Sigmoid colon (tissue), 6 donors: ENCODE measurements at regions not wholly inside any gene's neighbourhood (a gene's known extent, or its start where the extent isn't known, plus 50 kb on each side); places are given as distances from the start of the nearest gene placed in this dataset.

Experiments
- DNase-seq: peaks from one replicate; pipeline ENCODE4 v3.0.0-alpha.2; 2019
- H3K27ac ChIP-seq, 4 donors: fragments of 200-600 bp; sonication (generic); one replicate each; pipeline ENCODE4 v1.5.1; 2016 to 2019; ENCODE audit warnings: mild to moderate bottlenecking in 1 of 4
- H3K27me3 ChIP-seq, 3 donors: fragments of 200-600 bp; sonication (generic); one replicate each; pipeline ENCODE4 v1.5.1; 2019; ENCODE audit warnings: mild to moderate bottlenecking in 1 of 3
- H3K36me3 ChIP-seq, 4 donors: fragments of 200-600 bp; sonication (generic); one replicate each; pipeline ENCODE4 v1.5.1; 2016 to 2019
- H3K4me1 ChIP-seq, 4 donors: fragments of 200-600 bp; sonication (generic); one replicate each; pipeline ENCODE4 v1.5.1; 2017 to 2019
- H3K4me3 ChIP-seq, 4 donors: fragments of 200-600 bp; sonication (generic); one replicate each; pipeline ENCODE4 v1.5.1; 2017 to 2019; ENCODE audit warnings: mild to moderate bottlenecking in 2 of 4, moderate library complexity in 1 of 4
- H3K9me3 ChIP-seq, 4 donors: fragments of 200-600 bp in 3 of 4; sonication (generic) in 3 of 4; one replicate each; pipeline versions ENCODE4 v1.5.1 to v1.6.1; 2013 to 2019
- EP300 ChIP-seq, 4 donors: sonication (generic); formaldehyde crosslinking; IDR thresholded peaks; one replicate each; pipeline ENCODE4 v1.6.1; 2017; ENCODE audit warnings: antibody characterized with exemption in 4 of 4
- POLR2A ChIP-seq, 2 donors: fragments of 450-650 bp; IDR thresholded peaks; one replicate each; pipeline ENCODE4 v1.6.1; 2016; ENCODE audit warnings: antibody characterized with exemption in 2 of 2, mild to moderate bottlenecking in 2 of 2, moderate library complexity in 2 of 2
- POLR2AphosphoS5 ChIP-seq, 4 donors: sonication (generic); formaldehyde crosslinking; IDR thresholded peaks; one replicate each; pipeline ENCODE4 v1.6.1; 2017; ENCODE audit warnings: antibody characterized with exemption in 4 of 4
- WGBS, 2 donors: extraction: QIAGEN DNeasy Blood & Tissue Kit; methylation state at CpG; one replicate each; pipeline ENCODE4 v1.1.7; 2013; 5-methylcytosine and 5-hydroxymethylcytosine counted together
- intact Hi-C: fragments of 100-400 bp; cut with DNase I; formaldehyde crosslinking; loops from one replicate; pipeline ENCODE4 v1.15.1; 2023
- TF ChIP-seq, protein P1 (sequence below), 4 experiments: fragments of 450-650 bp in 3 of 4; fragments of 200-600 bp in 1 of 4; IDR thresholded peaks; one replicate each; pipeline ENCODE4 v1.5.1; 2016 to 2019; ENCODE audit warnings: antibody characterized with exemption in 4 of 4, mild to moderate bottlenecking in 3 of 4, moderate library complexity in 2 of 4
- donor health status: healthy with polysubstance abuse.
- donor health status: healthy.

DNA sequence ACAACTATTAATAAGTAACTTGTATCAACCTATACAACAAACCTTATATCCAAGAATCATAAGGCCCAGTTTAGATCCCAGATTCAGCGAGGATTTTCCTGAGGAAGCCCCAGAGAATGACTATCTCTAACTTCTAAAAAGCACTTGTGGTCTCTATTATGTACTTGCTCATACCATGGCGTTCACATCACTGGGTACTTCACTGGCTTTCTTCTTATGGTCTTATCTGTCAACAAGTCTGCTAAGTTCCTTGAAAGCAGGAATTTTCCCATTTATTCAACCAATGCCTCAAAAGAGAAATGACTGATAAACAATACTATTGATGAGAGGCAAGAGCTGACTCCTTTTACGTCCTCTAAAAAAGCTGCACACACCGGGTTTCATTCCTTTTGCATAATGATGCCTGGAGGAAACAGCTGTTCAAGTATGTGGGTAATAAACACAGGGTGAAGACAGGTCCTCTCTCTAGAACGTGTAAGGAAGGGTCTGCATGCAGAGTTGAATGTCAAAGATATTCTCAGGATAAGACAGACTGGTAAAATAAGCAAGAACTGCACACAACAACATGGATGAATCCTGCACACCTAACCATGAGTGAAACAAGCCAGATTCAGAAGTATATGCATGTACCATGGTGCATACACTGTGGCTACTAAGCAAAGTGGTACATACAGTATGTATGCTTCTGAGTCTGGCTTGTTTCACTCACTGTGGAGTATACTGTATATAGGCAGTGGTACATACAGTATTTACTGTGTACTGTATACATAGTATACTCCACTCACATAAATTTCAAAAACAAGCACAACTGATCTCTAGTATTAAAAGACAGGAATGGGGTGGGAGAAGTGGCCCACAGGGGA is 408.7 kb downstream of the SHQ1 start:
- peaks cover 0 to 63% (median 49%) of the 10 kb centered on the region in 4 donors for H3K4me1 ChIP-seq
- TF ChIP-seq, protein P1, sequence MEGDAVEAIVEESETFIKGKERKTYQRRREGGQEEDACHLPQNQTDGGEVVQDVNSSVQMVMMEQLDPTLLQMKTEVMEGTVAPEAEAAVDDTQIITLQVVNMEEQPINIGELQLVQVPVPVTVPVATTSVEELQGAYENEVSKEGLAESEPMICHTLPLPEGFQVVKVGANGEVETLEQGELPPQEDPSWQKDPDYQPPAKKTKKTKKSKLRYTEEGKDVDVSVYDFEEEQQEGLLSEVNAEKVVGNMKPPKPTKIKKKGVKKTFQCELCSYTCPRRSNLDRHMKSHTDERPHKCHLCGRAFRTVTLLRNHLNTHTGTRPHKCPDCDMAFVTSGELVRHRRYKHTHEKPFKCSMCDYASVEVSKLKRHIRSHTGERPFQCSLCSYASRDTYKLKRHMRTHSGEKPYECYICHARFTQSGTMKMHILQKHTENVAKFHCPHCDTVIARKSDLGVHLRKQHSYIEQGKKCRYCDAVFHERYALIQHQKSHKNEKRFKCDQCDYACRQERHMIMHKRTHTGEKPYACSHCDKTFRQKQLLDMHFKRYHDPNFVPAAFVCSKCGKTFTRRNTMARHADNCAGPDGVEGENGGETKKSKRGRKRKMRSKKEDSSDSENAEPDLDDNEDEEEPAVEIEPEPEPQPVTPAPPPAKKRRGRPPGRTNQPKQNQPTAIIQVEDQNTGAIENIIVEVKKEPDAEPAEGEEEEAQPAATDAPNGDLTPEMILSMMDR (IDR thresholded peaks at IDR 0.05) = no peak
- TF ChIP-seq POLR2AphosphoS5 (IDR thresholded peaks at IDR 0.05) (no peak), POLR2A (IDR thresholded peaks at IDR 0.05) (no peak)
- no peak overlapping the region for H3K27ac ChIP-seq
- H3K9me3 ChIP-seq = no peaks in the 10 kb centered on the region
- 46 to 49% methylated on average over 5 of the region's 5 CpGs for WGBS, 2 donors
- intact Hi-C loops = loop anchor here (10.0 kb wide), 2 partner anchors 165 to 395 kb away; no protein-coding TSS in a partner anchor
- no peaks in the 10 kb centered on the region for H3K36me3 ChIP-seq
- no peaks in the 10 kb centered on the region for H3K27me3 ChIP-seq
- no peak for DNase-seq
- no peak overlapping the region for H3K4me3 ChIP-seq

DNA sequence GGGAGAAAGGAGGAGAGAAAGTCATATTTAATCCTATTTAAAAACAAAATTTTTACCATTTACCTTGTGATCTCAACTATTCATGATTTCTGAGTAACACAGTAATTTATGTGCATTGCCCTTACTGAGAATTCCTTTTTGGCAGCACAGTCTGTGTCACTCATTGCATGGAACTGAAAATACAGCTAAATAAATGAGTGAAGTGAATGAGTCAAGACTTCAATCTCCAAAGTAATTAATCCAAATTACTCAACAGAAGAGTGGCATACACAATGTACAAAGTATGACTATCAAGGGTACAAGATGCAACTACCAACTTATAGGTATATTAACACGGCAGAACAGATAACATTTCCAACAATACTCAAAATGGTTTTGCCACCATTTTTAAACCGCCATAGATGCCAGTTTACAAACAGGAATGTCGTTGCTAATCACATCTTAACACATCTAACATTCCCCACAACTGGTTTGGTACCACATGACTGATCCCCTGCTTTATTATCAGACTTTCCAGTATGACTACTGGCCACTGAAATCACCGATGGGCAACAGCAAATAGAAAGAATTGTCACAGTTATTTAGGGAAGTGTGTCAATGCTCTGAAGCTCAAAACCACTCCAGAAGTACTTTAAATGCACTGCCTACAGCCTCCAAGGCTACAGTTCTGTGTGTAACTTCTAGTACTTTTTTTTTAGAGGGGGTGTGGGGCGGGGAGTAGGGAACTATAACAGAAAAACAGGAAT is 410.4 kb downstream of the SHQ1 start:
- H3K9me3 ChIP-seq = no peaks in the 10 kb centered on the region
- no peak overlapping the region for H3K27ac ChIP-seq
- no peak for DNase-seq
- 83 to 87% methylated on average over 5 of the region's 5 CpGs for WGBS, 2 donors
- no peaks in the 10 kb centered on the region for H3K36me3 ChIP-seq
- H3K4me3 ChIP-seq = no peak overlapping the region
- no peak for TF ChIP-seq POLR2A (IDR thresholded peaks at IDR 0.05)
- TF ChIP-seq POLR2AphosphoS5 (IDR thresholded peaks at IDR 0.05) = no peak
- no peak for TF ChIP-seq EP300 (IDR thresholded peaks at IDR 0.05)
- TF ChIP-seq, protein P1 (IDR thresholded peaks at IDR 0.05) = no peak
- intact Hi-C loops = no loop called here
- H3K4me1 ChIP-seq = peaks cover 0 to 55% (median 42%) of the 10 kb centered on the region in 4 donors
- no peaks in the 10 kb centered on the region for H3K27me3 ChIP-seq

DNA sequence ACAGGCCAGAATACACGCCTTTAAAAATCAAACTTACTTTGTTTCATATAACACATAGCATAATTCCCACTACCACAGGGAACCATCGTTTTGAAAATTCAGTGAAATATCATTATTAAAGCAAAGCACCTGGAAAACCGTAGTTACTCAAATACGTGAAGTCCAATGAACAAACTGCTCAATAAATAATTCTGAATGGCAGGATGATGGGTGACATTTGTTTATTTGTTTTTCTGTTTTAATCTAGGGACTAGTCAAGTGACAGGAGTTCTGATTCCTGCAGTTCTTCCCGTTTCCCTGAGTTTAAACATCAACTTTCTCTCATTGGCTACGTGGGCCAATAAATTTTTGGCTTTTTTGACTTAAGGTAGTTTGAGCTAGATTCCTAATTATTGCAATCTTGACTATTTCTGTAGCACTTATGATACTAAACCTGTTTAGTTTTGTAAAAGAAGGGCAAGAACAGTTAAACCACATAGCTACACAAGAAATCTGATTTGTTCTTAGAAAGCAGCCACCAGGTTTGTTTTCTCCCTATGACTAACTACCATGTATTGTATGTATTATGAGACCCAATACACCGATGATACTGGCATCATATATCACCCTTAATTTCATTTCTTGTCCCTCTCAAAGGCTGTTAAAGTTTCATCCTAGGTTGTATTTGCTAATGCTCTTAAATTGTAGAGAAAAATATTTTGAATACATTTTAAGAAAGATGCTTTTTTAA is 411.2 kb downstream of the SHQ1 start:
- 66 to 70% methylated on average over 7 of the region's 7 CpGs for WGBS, 2 donors
- Histone ChIP-seq H3K9me3 (no peaks in the 10 kb centered on the region), H3K27me3 (no peaks in the 10 kb centered on the region), H3K4me3 (no peak overlapping the region), H3K36me3 (no peaks in the 10 kb centered on the region), H3K27ac (no peak overlapping the region), H3K4me1 (peaks cover 0 to 58% (median 42%) of the 10 kb centered on the region in 4 donors)
- intact Hi-C loops = no loop called here
- no peak for TF ChIP-seq EP300 (IDR thresholded peaks at IDR 0.05)
- TF ChIP-seq POLR2AphosphoS5 (IDR thresholded peaks at IDR 0.05) = no peak
- no peak for TF ChIP-seq POLR2A (IDR thresholded peaks at IDR 0.05)
- TF ChIP-seq, protein P1 (IDR thresholded peaks at IDR 0.05) = no peak
- DNase-seq = no peak

DNA sequence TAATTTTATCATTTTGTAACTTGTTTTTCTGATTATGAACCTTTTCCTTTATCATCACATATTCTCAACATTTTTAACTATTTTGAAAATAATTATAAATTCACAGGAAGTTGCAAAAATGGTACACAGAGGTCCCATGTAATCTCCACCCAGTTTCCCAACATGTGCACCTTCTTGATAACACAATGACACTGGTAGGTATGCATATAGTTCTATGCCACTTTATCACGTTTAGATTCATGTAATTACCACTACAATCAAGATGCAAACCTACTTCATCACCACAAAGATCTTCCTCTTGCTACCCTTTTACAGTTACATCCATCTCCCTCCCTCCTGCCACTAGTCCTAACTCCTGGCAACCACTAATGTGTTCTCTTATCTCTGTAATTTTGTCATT is 413.9 kb downstream of the SHQ1 start:
- no peaks in the 10 kb centered on the region for H3K9me3 ChIP-seq
- intact Hi-C loops = loop anchor here (5.0 kb wide), 1 partner anchor 52 kb away; no protein-coding TSS in a partner anchor
- H3K4me3 ChIP-seq = no peak overlapping the region
- no peak overlapping the region for H3K27ac ChIP-seq
- H3K4me1 ChIP-seq = peaks cover 0 to 51% (median 26%) of the 10 kb centered on the region in 4 donors
- no peaks in the 10 kb centered on the region for H3K27me3 ChIP-seq
- 54% methylated on average over 1 of the region's 1 CpG for WGBS, 2 donors
- no peaks in the 10 kb centered on the region for H3K36me3 ChIP-seq
- no peak for DNase-seq
- no peak for TF ChIP-seq POLR2AphosphoS5 (IDR thresholded peaks at IDR 0.05)
- TF ChIP-seq, protein P1 (IDR thresholded peaks at IDR 0.05) = no peak
- no peak for TF ChIP-seq POLR2A (IDR thresholded peaks at IDR 0.05)
- no peak for TF ChIP-seq EP300 (IDR thresholded peaks at IDR 0.05)
